Globus pallidus (tissue), 1 donor: ENCODE measurements at regions not wholly inside any gene's neighbourhood (a gene's known extent, or its start where the extent isn't known, plus 50 kb on each side); places are given as distances from the start of the nearest gene placed in this dataset.

ENCODE experiments used
- DNase-seq: peaks from one replicate; pipeline ENCODE4 v3.0.0-alpha.2; 2015; ENCODE audit warnings: low spot score

- DNase-seq: no peak
These were observed 220.7 kb upstream of the ZBED5 start for GRCh38 chr11:11078344-11079086.

GRCh38 chr11:11077898-11078297 lies 220.0 kb upstream of the ZBED5 start:
- no peak for DNase-seq

- DNase-seq: no peak
These were observed 219.0 kb upstream of the ZBED5 start for GRCh38 chr11:11076879-11077278.

GRCh38 chr11:11076276-11076675 lies 218.4 kb upstream of the ZBED5 start:
- DNase-seq: no peak

GRCh38 chr11:11075515-11076171 lies 217.8 kb upstream of the ZBED5 start:
- no peak for DNase-seq

GRCh38 chr11:11074686-11075335 lies 217.0 kb upstream of the ZBED5 start:
- DNase-seq: no peak

- DNase-seq: no peak
These were observed 216.1 kb upstream of the ZBED5 start for GRCh38 chr11:11073996-11074395.

- no peak for DNase-seq
These were observed 214.2 kb upstream of the ZBED5 start for GRCh38 chr11:11072067-11072466.

- DNase-seq: no peak
These were observed 213.6 kb upstream of the ZBED5 start for GRCh38 chr11:11071486-11071885.

- no peak for DNase-seq
These were observed 213.1 kb upstream of the ZBED5 start for GRCh38 chr11:11070976-11071375.

- DNase-seq: no peak
These were observed 212.3 kb upstream of the ZBED5 start for GRCh38 chr11:11069841-11070835.

GRCh38 chr11:11068113-11068512 lies 210.3 kb upstream of the ZBED5 start:
- no peak for DNase-seq

- DNase-seq: no peak
These were observed 207.5 kb upstream of the ZBED5 start for GRCh38 chr11:11065396-11065795.

GRCh38 chr11:11057472-11057854 lies 199.6 kb upstream of the ZBED5 start:
- DNase-seq: no peak

- DNase-seq: no peak
These were observed 199.1 kb upstream of the ZBED5 start for GRCh38 chr11:11056749-11057471.

GRCh38 chr11:11056316-11056715 lies 198.5 kb upstream of the ZBED5 start:
- DNase-seq: no peak

GRCh38 chr11:11047851-11048610 lies 190.2 kb upstream of the ZBED5 start:
- DNase-seq: no peak

- no peak for DNase-seq
These were observed 188.9 kb upstream of the ZBED5 start for GRCh38 chr11:11046781-11047180.

GRCh38 chr11:11045156-11045930 lies 187.5 kb upstream of the ZBED5 start:
- DNase-seq: peak; percentile 4
